ENCODE measurements at regions not wholly inside any gene's neighbourhood (a gene's known extent, or its start where the extent isn't known, plus 50 kb on each side); places are given as distances from the start of the nearest gene placed in this dataset.
A peak's percentile ranks its signal among the peaks of the same experiment; 100 is the strongest.

- ATAC-seq = no peak
- Histone ChIP-seq H3K79me2 (ENCODE audit: insufficient read depth, low read length) (no peaks in the 10 kb centered on the region), H3K27ac (ENCODE audit: extremely low read length, insufficient read depth, low read length) (no peak overlapping the region), H4K20me1 (ENCODE audit: insufficient read depth, low read length) (no peaks in the 10 kb centered on the region), H3K4me1 (ENCODE audit: insufficient read depth, low read length) (peaks cover 9% of the 10 kb centered on the region), H2AFZ (ENCODE audit: low read length) (no peak overlapping the region), H3K4me2 (ENCODE audit: low read depth, low read length) (no peak overlapping the region), H3K27me3 (ENCODE audit: control insufficient read depth in 1 of 2, insufficient read depth in 2 of 2, low read length in 2 of 2) (peaks cover 0 to 4% of the 10 kb centered on the region in 2 experiments; a peak in 2 of 5 replicates), H3K36me3 (replicated peaks in 1 of 2; ENCODE audit: control insufficient read depth in 1 of 2, insufficient read depth in 2 of 2, low read length in 2 of 2) (no peaks in the 10 kb centered on the region), H3K9me3 (ENCODE audit: low read length) (no peaks in the 10 kb centered on the region), H3K4me3 (replicated peaks in 1 of 3; ENCODE audit: insufficient read depth in 1 of 3, low read depth in 2 of 3, low read length in 3 of 3) (no peak overlapping the region), H3K9ac (ENCODE audit: insufficient read depth, low read depth, low read length) (no peak overlapping the region)
- intact Hi-C loops (cut with micrococcal nuclease; ENCODE audit: unreplicated experiment) (no loop called here), in situ Hi-C loops (cut with HindIII; ENCODE audit: extremely low pct_ligation_motif_present, low pct_unique_long_range_greater_than_20kb) (no loop called here)
- POLR2A ChIA-PET = no interaction called here
- no peak for FAIRE-seq
- 43% methylated on average over 4 of the region's 4 CpGs for WGBS (ENCODE audit: low lambda C conversion rate)
- DNase-seq (ENCODE audit: low spot score) = no peak
- CTCF ChIA-PET (ENCODE audit: low intra/inter-chr PET ratio, low total read pairs) = no interaction called here
- TF ChIP-seq, protein P1, sequence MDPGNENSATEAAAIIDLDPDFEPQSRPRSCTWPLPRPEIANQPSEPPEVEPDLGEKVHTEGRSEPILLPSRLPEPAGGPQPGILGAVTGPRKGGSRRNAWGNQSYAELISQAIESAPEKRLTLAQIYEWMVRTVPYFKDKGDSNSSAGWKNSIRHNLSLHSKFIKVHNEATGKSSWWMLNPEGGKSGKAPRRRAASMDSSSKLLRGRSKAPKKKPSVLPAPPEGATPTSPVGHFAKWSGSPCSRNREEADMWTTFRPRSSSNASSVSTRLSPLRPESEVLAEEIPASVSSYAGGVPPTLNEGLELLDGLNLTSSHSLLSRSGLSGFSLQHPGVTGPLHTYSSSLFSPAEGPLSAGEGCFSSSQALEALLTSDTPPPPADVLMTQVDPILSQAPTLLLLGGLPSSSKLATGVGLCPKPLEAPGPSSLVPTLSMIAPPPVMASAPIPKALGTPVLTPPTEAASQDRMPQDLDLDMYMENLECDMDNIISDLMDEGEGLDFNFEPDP (CRISPR knock-in tag; conservative IDR thresholded peaks at IDR 0.05) = no peak
- TF ChIP-seq EHMT2 (IDR thresholded peaks at IDR 0.05; ENCODE audit: borderline replicate concordance, low read depth, low read length) = no peak
- no TSS peak for BruUV-seq (replicated peaks)
Measured at GRCh38 chr7:27362026-27362425, 119.4 kb downstream of the EVX1 start.

GRCh38 chr7:27364344-27364758 is 121.7 kb downstream of the EVX1 start:
- ChIA-PET POLR2A (no interaction called here), CTCF (ENCODE audit: low intra/inter-chr PET ratio, low total read pairs) (no interaction called here)
- TF ChIP-seq MTA1 (CRISPR knock-in tag; IDR thresholded peaks at IDR 0.05; ENCODE audit: borderline replicate concordance) = no peak
- TF ChIP-seq ATF7 (IDR thresholded peaks at IDR 0.05) = no peak
- no peak for TF ChIP-seq ATF7 (CRISPR knock-in tag; IDR thresholded peaks at IDR 0.05)
- TF ChIP-seq MEF2D (CRISPR knock-in tag; IDR thresholded peaks at IDR 0.05) = no peak
- TF ChIP-seq CEBPG (CRISPR knock-in tag; IDR thresholded peaks at IDR 0.05) = peak; percentile 33
- peak; percentile 93 for TF ChIP-seq PPARG (CRISPR knock-in tag; conservative IDR thresholded peaks at IDR 0.05)
- no peak for TF ChIP-seq NPAS2 (CRISPR knock-in tag; IDR thresholded peaks at IDR 0.05; ENCODE audit: borderline replicate concordance)
- TF ChIP-seq ZNF530 (CRISPR knock-in tag; IDR thresholded peaks at IDR 0.05; ENCODE audit: low read depth) = no peak
- TF ChIP-seq FOSL2 (CRISPR knock-in tag; IDR thresholded peaks at IDR 0.05) = peak; percentile 69; the same call in 1 of the 2 replicates
- peak; percentile 79 for TF ChIP-seq CEBPB (IDR thresholded peaks at IDR 0.05; ENCODE audit: borderline replicate concordance, low read depth, low read length)
- TF ChIP-seq ZNF7 (CRISPR knock-in tag; IDR thresholded peaks at IDR 0.05) = no peak
- peak; percentile 86 for TF ChIP-seq RXRB (CRISPR knock-in tag; IDR thresholded peaks at IDR 0.05; ENCODE audit: borderline replicate concordance)
- TF ChIP-seq ZNF33A (CRISPR knock-in tag; IDR thresholded peaks at IDR 0.05; ENCODE audit: borderline replicate concordance) = no peak
- TF ChIP-seq MIER3 (CRISPR knock-in tag; IDR thresholded peaks at IDR 0.05; ENCODE audit: borderline replicate concordance) = no peak
- TF ChIP-seq, protein P2, sequence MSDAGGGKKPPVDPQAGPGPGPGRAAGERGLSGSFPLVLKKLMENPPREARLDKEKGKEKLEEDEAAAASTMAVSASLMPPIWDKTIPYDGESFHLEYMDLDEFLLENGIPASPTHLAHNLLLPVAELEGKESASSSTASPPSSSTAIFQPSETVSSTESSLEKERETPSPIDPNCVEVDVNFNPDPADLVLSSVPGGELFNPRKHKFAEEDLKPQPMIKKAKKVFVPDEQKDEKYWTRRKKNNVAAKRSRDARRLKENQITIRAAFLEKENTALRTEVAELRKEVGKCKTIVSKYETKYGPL (CRISPR knock-in tag; IDR thresholded peaks at IDR 0.05) = no peak
- peaks cover 0 to 1% of the 10 kb centered on the region in 2 experiments; a peak in 2 of 5 replicates for H3K27me3 ChIP-seq (ENCODE audit: control insufficient read depth in 1 of 2, insufficient read depth in 2 of 2, low read length in 2 of 2)
- no peaks in the 10 kb centered on the region for H3K36me3 ChIP-seq (replicated peaks in 1 of 2; ENCODE audit: control insufficient read depth in 1 of 2, insufficient read depth in 2 of 2, low read length in 2 of 2)
- H3K79me2 ChIP-seq (ENCODE audit: insufficient read depth, low read length) = no peaks in the 10 kb centered on the region
- in situ Hi-C loops (cut with HindIII; ENCODE audit: extremely low pct_ligation_motif_present, low pct_unique_long_range_greater_than_20kb) (no loop called here), intact Hi-C loops (cut with micrococcal nuclease; ENCODE audit: unreplicated experiment) (no loop called here)
- no peak; the same call in 2 of the 3 replicates for ATAC-seq
- H3K4me1 ChIP-seq (ENCODE audit: insufficient read depth, low read length) = peaks cover 9% of the 10 kb centered on the region
- H3K9ac ChIP-seq (ENCODE audit: insufficient read depth, low read depth, low read length) = no peak overlapping the region
- H2AFZ ChIP-seq (ENCODE audit: low read length) = peak overlapping the region; percentile 25
- 0% methylated on average over 4 of the region's 4 CpGs for WGBS (ENCODE audit: low lambda C conversion rate)
- no TSS peak for BruUV-seq (replicated peaks)
- H3K4me3 ChIP-seq (replicated peaks in 1 of 3; ENCODE audit: insufficient read depth in 1 of 3, low read depth in 2 of 3, low read length in 3 of 3) = no peak overlapping the region; a peak in 1 of 6 replicates
- DNase-seq (ENCODE audit: low spot score) = no peak
- H3K4me2 ChIP-seq (ENCODE audit: low read depth, low read length) = peak overlapping the region; percentile 47
- FAIRE-seq = no peak
- H3K27ac ChIP-seq (ENCODE audit: extremely low read length, insufficient read depth, low read length) = no peak overlapping the region
- H4K20me1 ChIP-seq (ENCODE audit: insufficient read depth, low read length) = no peaks in the 10 kb centered on the region
- no peaks in the 10 kb centered on the region for H3K9me3 ChIP-seq (ENCODE audit: low read length)
